ENCODE measurements at regions not wholly inside any gene's neighbourhood (a gene's known extent, or its start where the extent isn't known, plus 50 kb on each side); places are given as distances from the start of the nearest gene placed in this dataset.

- in situ Hi-C loops (cut with HindIII; ENCODE audit: low sequenced_read_pairs) = loop anchor here (10.0 kb wide), 1 partner anchor 298 kb away; no protein-coding TSS in a partner anchor
Observed at GRCh38 chr18:74023220-74023619, 124.4 kb downstream of the FBXO15 start.

- in situ Hi-C loops (cut with HindIII; ENCODE audit: low sequenced_read_pairs) = loop anchor here (10.0 kb wide), 1 partner anchor 295 kb away; no protein-coding TSS in a partner anchor
Observed at GRCh38 chr18:74019864-74020263, 127.8 kb downstream of the FBXO15 start.

GRCh38 chr18:74013955-74014354, 133.7 kb downstream of the FBXO15 start:
- in situ Hi-C loops (cut with HindIII; ENCODE audit: low sequenced_read_pairs) = no loop called here

GRCh38 chr18:74012954-74013630, 134.5 kb downstream of the FBXO15 start:
- in situ Hi-C loops (cut with HindIII; ENCODE audit: low sequenced_read_pairs) = no loop called here

DNA sequence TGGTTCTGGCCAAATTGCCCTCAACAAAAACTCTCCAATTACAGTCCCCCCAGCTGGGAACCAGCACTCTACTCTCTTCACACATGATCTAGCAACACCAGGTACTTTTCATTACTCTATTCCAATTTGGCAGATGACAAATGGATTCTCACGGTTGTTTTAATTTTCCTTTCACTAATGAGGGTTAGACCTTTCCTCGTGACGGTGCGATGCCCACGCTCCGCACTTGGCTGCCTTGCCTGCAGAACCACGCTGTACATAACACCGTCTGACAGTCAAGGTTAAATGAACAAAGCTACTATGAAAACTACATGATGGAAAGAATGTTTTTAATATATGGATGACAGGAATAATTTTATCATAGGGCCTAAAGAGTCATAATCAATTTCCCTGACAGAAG, 141.5 kb downstream of the FBXO15 start:
- in situ Hi-C loops (cut with HindIII; ENCODE audit: low sequenced_read_pairs) = no loop called here

DNA sequence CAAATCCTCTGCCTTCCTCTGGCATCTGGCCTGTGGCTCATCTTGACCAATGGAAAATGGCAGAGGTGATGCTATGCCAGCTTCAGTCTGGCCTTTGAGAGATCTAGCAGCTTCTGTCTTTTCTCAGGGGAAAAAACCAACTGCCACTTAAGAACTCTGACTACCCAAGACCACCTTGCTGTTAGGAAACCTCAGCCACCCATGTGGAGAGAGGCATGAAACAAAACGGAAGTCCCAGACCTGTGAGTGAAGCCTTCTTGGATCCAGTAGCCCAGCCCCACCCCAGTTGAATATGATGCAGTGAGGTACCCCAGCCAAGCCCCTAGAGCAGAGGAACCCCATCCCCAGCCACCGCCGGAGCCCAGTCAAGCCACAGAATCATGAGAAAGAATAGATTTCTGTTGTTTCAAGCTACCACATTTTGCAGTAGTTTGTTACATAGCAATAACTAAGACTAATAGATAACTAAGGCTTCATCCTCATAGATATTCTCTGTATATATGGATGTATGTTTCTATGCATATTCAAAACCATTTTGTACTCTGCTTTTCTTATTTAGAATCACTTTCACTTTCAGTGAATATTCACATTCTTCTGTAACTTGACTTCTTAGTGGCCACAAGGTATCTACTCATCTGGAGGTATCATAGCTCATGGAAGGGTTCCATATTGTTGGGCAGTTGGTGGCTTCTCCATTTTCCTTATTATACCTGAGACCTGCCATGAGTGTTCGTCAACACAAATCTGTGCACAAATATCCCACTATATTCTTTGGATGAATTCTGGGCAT, 142.1 kb downstream of the FBXO15 start:
- in situ Hi-C loops (cut with HindIII; ENCODE audit: low sequenced_read_pairs) = no loop called here

DNA sequence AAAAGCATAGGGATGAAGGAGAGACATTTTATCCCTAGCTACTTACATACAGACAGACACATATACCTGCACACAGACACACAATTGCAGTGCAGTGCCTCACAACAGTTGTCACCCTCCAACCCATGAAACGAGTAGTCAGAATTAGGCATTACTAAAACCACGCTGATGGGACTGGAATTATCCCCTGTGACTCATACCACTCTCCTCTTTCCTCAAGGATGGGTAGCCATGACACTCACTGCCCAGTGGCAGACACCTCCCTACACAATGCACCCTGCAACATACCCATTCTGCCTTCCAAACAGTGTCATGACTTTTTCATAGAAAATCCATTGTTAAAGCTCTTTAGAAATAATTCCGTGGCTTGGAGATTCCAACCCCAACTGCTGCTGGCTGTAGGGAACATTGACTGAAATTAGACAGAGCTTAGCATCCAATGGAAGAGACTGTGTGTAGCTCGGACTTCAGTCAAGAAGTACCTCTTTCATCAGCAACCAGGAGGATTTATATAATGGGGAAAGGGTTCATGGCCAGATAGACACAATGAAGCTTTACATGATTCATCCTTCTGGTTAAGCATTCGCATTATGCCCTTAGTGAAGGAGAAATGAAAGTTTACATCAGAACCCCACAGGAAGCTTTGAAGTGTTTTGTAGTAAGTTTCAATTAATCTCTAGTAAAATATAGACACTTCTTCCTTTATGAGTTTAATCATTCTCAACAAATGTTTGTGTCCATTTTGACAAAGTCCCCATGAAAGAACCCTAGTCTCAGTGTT, 155.2 kb downstream of the FBXO15 start:
- in situ Hi-C loops (cut with HindIII; ENCODE audit: low sequenced_read_pairs) = no loop called here

DNA sequence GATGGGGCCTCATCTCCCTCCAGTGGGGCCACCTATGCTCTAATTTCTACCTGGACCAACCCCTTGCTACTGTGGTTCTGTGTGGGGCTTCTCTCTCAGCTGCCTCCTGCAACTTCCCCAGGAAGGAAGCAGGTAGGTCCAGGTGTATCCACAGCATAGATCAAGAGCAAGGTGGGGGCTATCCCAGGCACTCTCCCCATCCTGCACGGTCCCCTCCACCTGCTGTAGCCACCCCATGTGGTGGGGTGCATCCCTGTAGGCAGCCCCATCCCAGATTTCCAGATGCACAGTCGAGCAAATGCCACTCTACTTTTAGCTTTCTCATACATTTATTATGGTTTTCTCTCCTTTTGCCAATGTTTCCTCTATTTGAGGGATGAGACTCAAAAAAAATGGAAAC, 156.1 kb downstream of the FBXO15 start:
- in situ Hi-C loops (cut with HindIII; ENCODE audit: low sequenced_read_pairs) = no loop called here

- in situ Hi-C loops (cut with HindIII; ENCODE audit: low sequenced_read_pairs) = no loop called here
Observed at GRCh38 chr18:73990258-73990657, 157.4 kb downstream of the FBXO15 start.

DNA sequence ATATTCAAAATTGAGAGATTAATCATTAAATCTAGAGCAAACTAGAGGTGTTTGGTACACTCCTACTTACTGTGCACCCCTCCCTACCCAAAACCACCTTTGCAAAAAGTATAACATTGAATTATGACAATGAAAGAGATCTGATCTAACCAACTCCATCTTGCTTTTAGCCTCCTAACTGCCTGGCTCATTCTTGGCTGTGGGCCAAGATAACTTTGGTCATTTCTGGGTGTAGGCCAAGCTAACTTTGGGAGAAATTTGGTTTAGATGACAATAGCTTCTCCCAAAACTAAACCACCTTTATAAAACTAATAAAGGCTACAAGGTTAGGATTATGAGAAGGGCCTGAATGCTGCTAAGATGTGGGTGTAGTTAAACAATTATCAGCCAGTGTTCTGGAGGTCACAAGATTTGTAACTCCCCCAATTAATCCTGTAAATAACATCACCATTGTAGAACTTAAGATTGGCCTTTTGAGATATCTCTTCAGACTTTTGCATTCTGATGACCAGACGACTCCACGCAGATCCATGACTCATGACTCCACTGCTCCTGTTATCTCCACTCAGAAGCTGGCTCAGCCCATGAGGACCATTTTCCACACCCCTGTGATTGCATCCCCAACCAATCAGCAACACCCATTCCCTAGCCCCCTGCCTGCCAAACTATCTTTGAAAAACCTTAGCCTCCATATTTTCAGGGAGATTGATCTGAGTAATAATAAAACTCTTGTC, 160.2 kb downstream of the FBXO15 start:
- in situ Hi-C loops (cut with HindIII; ENCODE audit: low sequenced_read_pairs) = no loop called here

- in situ Hi-C loops (cut with HindIII; ENCODE audit: low sequenced_read_pairs) = no loop called here
Observed at GRCh38 chr18:73986711-73987110, 160.9 kb downstream of the FBXO15 start.

GRCh38 chr18:73985855-73986625, 161.6 kb downstream of the FBXO15 start:
- in situ Hi-C loops (cut with HindIII; ENCODE audit: low sequenced_read_pairs) = no loop called here

DNA sequence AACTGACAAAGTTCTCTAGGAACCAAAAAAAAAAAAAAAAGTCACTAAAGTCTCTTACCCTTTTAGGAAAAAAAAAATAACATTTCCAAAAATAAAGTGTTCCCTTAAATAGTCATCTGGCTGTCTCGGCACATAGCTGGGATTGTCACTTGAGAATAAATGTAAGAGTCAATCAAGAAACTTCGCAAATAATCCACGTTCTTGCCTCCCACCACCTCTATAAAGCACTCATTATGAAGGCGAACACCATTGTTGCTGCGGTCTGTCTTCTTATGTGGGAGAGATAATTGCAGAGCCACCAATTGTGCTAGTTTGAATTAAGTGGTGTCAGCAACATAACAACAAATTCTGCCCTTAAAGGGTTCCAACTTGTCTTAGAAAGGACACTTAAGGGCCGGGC, 163.7 kb downstream of the FBXO15 start:
- in situ Hi-C loops (cut with HindIII; ENCODE audit: low sequenced_read_pairs) = no loop called here

DNA sequence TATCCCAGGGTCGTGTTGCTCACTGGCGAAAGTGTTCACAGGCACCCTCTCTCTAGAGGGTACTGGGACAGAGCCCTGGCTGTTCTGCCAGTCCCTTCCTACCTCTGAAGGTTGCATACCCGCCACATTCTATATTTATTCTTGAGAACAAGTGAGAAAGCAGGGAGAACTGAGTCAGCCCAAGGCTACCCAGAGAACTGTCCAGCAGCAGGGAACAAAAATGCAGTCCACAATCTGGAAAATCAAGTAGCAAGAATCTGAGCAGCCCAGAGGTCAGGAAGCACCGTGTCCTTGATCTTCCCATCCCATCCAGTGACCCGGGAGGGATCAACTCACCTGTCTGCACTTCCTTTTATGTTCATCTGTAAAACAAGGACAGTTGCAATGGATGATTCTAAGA, 164.1 kb downstream of the FBXO15 start:
- in situ Hi-C loops (cut with HindIII; ENCODE audit: low sequenced_read_pairs) = no loop called here

GRCh38 chr18:73981796-73982195, 165.8 kb downstream of the FBXO15 start:
- in situ Hi-C loops (cut with HindIII; ENCODE audit: low sequenced_read_pairs) = no loop called here

GRCh38 chr18:73980289-73980979, 167.2 kb downstream of the FBXO15 start:
- in situ Hi-C loops (cut with HindIII; ENCODE audit: low sequenced_read_pairs) = no loop called here

DNA sequence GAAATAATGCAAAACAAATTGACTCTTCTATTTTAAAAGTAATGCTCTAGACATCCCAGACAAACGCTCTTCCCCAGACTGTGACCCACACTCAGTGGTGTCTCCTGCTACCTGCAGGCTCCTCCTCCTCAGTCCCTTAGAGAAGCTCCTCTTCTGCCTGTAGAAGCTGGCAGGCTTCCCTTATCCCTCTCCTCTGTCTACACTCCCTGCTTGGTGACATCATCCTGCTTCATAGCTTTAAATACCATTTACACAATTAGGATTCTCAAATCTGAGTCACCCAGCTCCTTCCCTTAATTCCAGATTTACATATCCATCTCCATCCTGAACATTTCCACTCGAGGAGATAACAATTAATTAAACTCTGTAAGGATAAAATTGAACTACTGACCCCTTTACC, 167.9 kb downstream of the FBXO15 start:
- in situ Hi-C loops (cut with HindIII; ENCODE audit: low sequenced_read_pairs) = no loop called here

- in situ Hi-C loops (cut with HindIII; ENCODE audit: low sequenced_read_pairs) = no loop called here
Observed at GRCh38 chr18:73976433-73976832, 171.2 kb downstream of the FBXO15 start.

- in situ Hi-C loops (cut with HindIII; ENCODE audit: low sequenced_read_pairs) = no loop called here
Observed at GRCh38 chr18:73975266-73975665, 172.4 kb downstream of the FBXO15 start.

DNA sequence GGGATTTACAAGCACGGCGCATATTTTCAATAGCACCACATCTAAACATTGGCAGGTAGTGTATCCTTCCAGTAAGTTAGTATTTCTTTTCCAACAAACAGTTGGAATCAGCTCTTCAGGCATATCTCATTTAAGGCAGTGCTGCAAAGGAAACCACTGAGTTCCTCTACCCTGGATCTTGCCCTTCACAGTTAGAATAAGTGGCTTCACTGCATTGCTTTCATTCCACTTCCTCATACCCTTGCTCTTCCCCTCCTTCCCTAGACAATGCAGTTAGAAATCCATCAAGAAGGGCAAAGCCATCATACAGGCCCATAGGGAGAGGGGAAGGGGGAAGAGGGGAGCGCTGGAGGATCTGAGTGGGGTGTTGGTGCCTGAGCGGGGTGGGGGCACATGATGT, 173.7 kb downstream of the FBXO15 start:
- in situ Hi-C loops (cut with HindIII; ENCODE audit: low sequenced_read_pairs) = no loop called here
